Bronchial epithelial cell (primary cell): ENCODE measurements at regions not wholly inside any gene's neighbourhood (a gene's known extent, or its start where the extent isn't known, plus 50 kb on each side); places are given as distances from the start of the nearest gene placed in this dataset.
"Not testable (repeated sequence)": the region's sequence is repeated elsewhere in the genome, so short reads cannot be mapped to it uniquely, and the experiment has no call there.

ENCODE experiments used
- DNase-seq: peaks from one replicate; pipeline ENCODE4 v3.0.0-alpha.2; 2010; ENCODE audit warnings: low read depth
- FAIRE-seq: peaks from 2 replicates; lab custom pipeline; 2011; peaks lifted over from hg19 to GRCh38; lab: Jason Lieb, UNC
- H3K27me3 ChIP-seq: 2 replicates; pipeline ENCODE4 v1.5.1; 2011; ENCODE audit warnings: low read length; ENCODE audit not compliant: control insufficient read depth, insufficient read depth
- H3K36me3 ChIP-seq: 2 replicates; pipeline ENCODE4 v1.5.1; 2011; ENCODE audit warnings: low read length; ENCODE audit not compliant: control insufficient read depth, insufficient read depth
- H3K4me3 ChIP-seq: 2 replicates; pipeline ENCODE4 v1.5.1; 2011; ENCODE audit warnings: mild to moderate bottlenecking, low read depth, low read length, control low read depth
- TF ChIP-seq, protein P1 (sequence below): IDR thresholded peaks from 2 replicates; pipeline ENCODE4 v1.5.1; 2011; ENCODE audit warnings: mild to moderate bottlenecking, moderate library complexity, low read length, control low read depth, inconsistent platforms; ENCODE audit not compliant: insufficient read depth, severe bottlenecking

DNA sequence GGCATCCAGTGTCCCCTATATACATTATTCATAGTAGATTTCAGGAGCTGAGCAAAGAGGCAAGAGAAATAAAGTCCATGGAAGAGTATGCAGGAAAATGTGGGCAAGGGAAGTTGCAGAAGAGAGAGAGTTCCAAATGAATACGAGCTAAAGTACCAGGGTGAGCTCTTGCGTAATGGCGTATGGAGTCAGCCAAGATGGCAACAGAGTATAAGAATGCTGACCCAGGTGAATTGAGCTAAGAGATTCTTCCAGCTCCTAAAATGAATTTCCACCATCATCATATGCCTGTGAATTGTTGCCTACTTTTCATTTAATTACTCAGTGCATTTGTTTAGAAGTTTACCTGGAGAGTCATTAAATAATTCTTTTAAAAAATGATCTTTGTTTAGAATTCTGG is 153.2 kb upstream of the CNTNAP4 start:
- TF ChIP-seq, protein P1, sequence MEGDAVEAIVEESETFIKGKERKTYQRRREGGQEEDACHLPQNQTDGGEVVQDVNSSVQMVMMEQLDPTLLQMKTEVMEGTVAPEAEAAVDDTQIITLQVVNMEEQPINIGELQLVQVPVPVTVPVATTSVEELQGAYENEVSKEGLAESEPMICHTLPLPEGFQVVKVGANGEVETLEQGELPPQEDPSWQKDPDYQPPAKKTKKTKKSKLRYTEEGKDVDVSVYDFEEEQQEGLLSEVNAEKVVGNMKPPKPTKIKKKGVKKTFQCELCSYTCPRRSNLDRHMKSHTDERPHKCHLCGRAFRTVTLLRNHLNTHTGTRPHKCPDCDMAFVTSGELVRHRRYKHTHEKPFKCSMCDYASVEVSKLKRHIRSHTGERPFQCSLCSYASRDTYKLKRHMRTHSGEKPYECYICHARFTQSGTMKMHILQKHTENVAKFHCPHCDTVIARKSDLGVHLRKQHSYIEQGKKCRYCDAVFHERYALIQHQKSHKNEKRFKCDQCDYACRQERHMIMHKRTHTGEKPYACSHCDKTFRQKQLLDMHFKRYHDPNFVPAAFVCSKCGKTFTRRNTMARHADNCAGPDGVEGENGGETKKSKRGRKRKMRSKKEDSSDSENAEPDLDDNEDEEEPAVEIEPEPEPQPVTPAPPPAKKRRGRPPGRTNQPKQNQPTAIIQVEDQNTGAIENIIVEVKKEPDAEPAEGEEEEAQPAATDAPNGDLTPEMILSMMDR, result no peak
- no peak for FAIRE-seq
- no peak for DNase-seq

DNA sequence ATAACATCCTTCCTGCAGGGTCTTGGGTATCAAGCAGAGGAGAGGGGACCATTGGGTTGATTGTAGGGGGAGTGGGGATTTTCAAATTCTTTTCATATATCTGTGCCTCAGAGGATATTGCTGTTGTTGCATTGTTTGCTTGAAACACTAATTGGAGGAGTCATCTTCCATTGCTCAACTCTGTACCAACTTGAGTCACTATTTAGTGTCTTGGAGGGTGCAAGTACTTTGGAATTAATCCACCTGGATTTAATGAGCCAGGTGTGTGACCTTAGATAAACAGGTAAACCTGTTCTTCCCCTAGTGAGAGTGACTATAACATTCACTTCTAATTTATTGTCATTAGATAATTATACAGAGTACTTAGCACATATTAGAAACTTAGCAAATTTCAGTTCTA is 151.3 kb upstream of the CNTNAP4 start:
- Histone ChIP-seq H3K4me3 (no peak overlapping the region), H3K27me3 (no peaks in the 10 kb centered on the region), H3K36me3 (no peaks in the 10 kb centered on the region)
- FAIRE-seq (no peak), DNase-seq (peak; percentile 49)
- TF ChIP-seq, protein P1, result no peak

More for the DNA sequence above, 153.2 kb upstream of the CNTNAP4 start:
- H3K4me3 ChIP-seq, result no peak overlapping the region
- H3K27me3 ChIP-seq, result no peaks in the 10 kb centered on the region
- H3K36me3 ChIP-seq, result no peaks in the 10 kb centered on the region

DNA sequence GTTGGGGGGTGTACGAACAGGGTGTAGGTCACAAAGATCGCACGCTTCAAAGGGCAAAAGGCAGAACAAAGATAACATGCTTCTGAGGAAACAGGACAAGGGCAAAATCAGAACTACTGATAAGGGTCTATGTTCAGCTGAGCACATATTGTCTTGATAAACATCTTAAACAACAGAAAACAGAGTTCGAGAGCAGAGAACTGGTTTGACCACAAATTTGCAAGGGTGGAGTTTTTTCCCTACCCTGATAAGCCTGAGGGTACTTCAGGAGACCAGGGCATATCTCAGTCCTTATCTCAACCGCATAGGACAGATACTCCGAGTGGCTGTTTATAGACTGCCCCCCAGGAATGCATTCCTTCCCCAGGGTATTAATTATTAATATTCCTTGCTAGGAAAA is 139.1 kb upstream of the CNTNAP4 start:
- H3K27me3 ChIP-seq, H3K36me3 ChIP-seq, DNase-seq, H3K4me3 ChIP-seq, FAIRE-seq: not testable (repeated sequence)

DNA sequence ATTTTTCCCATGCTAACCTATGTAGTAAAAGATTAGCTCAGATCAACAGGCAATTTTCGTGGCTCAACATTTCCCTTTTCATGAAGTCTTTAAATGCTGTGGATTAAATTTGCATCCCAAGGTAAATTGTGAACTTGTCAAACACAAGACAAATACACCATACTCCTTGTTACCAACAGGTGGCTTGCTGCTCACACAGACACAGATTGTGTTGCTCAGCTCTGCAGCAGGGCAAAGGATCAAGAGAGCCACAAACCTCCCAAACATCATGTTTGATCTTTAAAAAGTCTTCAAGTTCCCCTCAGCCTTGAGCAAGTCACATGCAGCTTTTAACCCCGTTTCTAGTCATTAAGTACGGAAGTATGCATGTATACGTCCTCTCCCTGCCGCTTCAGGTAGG is 119.6 kb upstream of the CNTNAP4 start:
- Histone ChIP-seq H3K36me3 (no peaks in the 10 kb centered on the region), H3K4me3 (no peak overlapping the region), H3K27me3 (no peaks in the 10 kb centered on the region)
- FAIRE-seq (no peak), DNase-seq (no peak)
- TF ChIP-seq, protein P1, result no peak

DNA sequence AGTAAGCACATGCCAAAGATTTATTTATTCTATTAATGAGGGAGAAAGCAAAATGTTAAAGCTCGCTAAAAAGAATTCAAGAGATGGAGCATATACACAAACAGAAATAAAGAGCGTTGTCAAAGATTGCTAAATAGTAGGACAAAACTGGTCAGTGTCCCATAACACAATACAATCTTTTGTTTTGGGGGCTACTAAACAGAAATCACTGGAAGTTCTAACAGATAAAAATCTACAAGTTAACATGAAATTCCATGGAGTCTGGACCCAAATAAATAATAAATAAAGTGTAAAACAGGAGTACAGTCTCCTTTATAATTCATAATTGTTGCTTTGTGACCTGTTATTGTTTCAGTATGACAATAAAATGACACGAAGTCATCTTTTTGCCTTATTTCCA is 115.2 kb upstream of the CNTNAP4 start:
- TF ChIP-seq, protein P1, result no peak
- DNase-seq (no peak), FAIRE-seq (no peak)
- H3K4me3 ChIP-seq, result no peak overlapping the region
- H3K36me3 ChIP-seq, result no peaks in the 10 kb centered on the region
- H3K27me3 ChIP-seq, result no peaks in the 10 kb centered on the region

DNA sequence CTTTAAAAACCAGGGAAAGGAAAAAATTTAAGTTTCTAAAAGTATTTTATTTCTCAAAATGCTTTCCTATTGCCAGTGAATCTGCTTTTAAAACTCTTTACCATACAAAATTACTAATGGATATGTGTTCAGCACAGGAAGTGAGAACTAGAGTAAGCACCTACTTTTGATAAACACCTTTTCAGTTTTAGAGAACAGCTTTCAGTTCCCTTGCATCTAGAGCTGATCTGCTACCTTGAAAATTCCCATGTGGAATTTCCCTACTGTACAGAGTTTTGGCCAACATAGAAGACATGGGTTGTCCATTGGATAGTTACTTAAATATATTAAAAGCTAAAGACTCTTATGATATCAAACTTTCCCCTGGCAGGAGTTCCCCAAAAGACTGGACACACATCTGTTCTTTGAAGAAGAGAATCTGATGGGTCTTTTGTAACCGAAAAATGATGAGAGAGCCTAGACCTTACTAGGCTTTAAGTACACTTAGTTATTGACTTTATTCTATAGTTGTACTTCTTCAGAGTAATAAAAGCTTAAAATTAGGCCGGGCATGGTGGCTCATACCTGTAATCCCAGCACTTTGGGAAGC is 112.1 kb upstream of the CNTNAP4 start:
- DNase-seq, result no peak
- Histone ChIP-seq H3K4me3 (no peak overlapping the region), H3K27me3 (no peaks in the 10 kb centered on the region), H3K36me3 (no peaks in the 10 kb centered on the region)
- FAIRE-seq, result no peak
- TF ChIP-seq, protein P1, result no peak
